ENCODE measurements at regions not wholly inside any gene's neighbourhood (a gene's known extent, or its start where the extent isn't known, plus 50 kb on each side); places are given as distances from the start of the nearest gene placed in this dataset.

DNA sequence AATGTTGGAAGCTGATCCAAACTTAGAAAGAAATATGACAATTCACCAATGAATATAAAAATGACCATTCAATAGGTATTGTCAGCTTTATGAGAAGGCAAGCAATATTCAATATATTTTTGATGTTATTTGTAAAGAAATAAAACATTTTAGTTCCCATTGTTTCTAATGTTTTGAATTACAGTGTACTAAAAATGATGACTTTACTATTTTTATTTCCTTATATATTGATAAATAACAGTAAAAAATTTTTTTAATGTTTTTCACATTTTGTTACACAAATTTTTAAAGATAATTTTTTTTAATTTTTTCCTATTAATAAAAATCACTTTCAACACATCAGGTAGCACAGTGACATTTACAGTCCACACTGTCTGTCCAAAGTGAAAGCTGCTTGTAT, 565.5 kb upstream of the FAM241A start:
- DNase-seq (ENCODE audit: low read depth, low spot score) (no peak), ATAC-seq (no peak)
- intact Hi-C loops (cut with micrococcal nuclease; ENCODE audit: unreplicated experiment) = no loop called here
- Histone ChIP-seq H3K4me1 (ENCODE audit: control insufficient read depth, insufficient read depth, low read length) (no peaks in the 10 kb centered on the region), H3K27ac (ENCODE audit: low read length) (no peak overlapping the region), H3K4me3 (ENCODE audit: low read depth in 2 of 2, low read length in 2 of 2) (no peak overlapping the region), H3K27me3 (ENCODE audit: control insufficient read depth, insufficient read depth, low read length) (no peaks in the 10 kb centered on the region), H3K9me3 (ENCODE audit: control insufficient read depth, insufficient read depth, low read depth, low read length) (no peaks in the 10 kb centered on the region), H3K36me3 (ENCODE audit: control insufficient read depth, insufficient read depth, low read length) (no peaks in the 10 kb centered on the region)
- POLR2A ChIA-PET = no interaction called here
- in situ Hi-C loops (cut with HindIII; ENCODE audit: low pct_unique_long_range_greater_than_20kb, low sequenced_read_pairs) = no loop called here
- TF ChIP-seq POLR2AphosphoS5 (IDR thresholded peaks at IDR 0.05; ENCODE audit: low read depth, low read length) (no peak), CTCF (IDR thresholded peaks at IDR 0.05) (no peak), TCF7L2 (IDR thresholded peaks at IDR 0.05; ENCODE audit: low read depth, low read length) (no peak), SIN3A (IDR thresholded peaks at IDR 0.05; ENCODE audit: borderline replicate concordance, insufficient read depth, low read depth, low read length) (no peak)
- TF ChIP-seq, protein P1, sequence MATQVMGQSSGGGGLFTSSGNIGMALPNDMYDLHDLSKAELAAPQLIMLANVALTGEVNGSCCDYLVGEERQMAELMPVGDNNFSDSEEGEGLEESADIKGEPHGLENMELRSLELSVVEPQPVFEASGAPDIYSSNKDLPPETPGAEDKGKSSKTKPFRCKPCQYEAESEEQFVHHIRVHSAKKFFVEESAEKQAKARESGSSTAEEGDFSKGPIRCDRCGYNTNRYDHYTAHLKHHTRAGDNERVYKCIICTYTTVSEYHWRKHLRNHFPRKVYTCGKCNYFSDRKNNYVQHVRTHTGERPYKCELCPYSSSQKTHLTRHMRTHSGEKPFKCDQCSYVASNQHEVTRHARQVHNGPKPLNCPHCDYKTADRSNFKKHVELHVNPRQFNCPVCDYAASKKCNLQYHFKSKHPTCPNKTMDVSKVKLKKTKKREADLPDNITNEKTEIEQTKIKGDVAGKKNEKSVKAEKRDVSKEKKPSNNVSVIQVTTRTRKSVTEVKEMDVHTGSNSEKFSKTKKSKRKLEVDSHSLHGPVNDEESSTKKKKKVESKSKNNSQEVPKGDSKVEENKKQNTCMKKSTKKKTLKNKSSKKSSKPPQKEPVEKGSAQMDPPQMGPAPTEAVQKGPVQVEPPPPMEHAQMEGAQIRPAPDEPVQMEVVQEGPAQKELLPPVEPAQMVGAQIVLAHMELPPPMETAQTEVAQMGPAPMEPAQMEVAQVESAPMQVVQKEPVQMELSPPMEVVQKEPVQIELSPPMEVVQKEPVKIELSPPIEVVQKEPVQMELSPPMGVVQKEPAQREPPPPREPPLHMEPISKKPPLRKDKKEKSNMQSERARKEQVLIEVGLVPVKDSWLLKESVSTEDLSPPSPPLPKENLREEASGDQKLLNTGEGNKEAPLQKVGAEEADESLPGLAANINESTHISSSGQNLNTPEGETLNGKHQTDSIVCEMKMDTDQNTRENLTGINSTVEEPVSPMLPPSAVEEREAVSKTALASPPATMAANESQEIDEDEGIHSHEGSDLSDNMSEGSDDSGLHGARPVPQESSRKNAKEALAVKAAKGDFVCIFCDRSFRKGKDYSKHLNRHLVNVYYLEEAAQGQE (IDR thresholded peaks at IDR 0.05; ENCODE audit: insufficient read depth in 1 of 2, low read depth in 2 of 2, low read length in 1 of 2) = no peak
- no TSS peak for BruUV-seq (replicated peaks)
- CTCF ChIA-PET = no interaction called here

DNA sequence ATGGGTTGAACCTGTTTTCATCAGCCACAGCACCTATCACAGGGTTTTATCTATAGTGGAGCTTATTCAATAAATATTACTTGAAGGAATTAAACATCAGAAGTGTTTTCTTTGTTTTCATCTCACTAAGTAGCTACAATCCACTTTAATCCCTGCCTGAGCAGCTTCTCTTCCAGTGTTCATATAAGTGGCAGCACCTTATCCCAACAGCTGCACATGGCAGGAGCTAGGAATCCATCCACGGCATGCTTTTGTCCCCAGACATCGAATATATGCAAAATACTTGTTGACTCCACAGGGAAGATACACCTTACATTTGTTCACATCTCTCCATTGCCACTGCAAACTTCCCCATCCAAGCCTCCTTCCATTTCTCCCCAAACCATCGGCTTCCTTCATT, 549.8 kb upstream of the FAM241A start:
- DNase-seq (ENCODE audit: low read depth, low spot score) (no peak), ATAC-seq (no peak)
- H3K9me3 ChIP-seq (ENCODE audit: control insufficient read depth, insufficient read depth, low read depth, low read length) = no peaks in the 10 kb centered on the region
- no peak for TF ChIP-seq SIN3A (IDR thresholded peaks at IDR 0.05; ENCODE audit: borderline replicate concordance, insufficient read depth, low read depth, low read length)
- no peak for TF ChIP-seq POLR2AphosphoS5 (IDR thresholded peaks at IDR 0.05; ENCODE audit: low read depth, low read length)
- TF ChIP-seq, protein P1 (IDR thresholded peaks at IDR 0.05; ENCODE audit: insufficient read depth in 1 of 2, low read depth in 2 of 2, low read length in 1 of 2) = no peak
- TF ChIP-seq CTCF (IDR thresholded peaks at IDR 0.05) = no peak
- TF ChIP-seq TCF7L2 (IDR thresholded peaks at IDR 0.05; ENCODE audit: low read depth, low read length) = no peak
- no peaks in the 10 kb centered on the region for H3K27me3 ChIP-seq (ENCODE audit: control insufficient read depth, insufficient read depth, low read length)
- H3K27ac ChIP-seq (ENCODE audit: low read length) = no peak overlapping the region
- no peaks in the 10 kb centered on the region for H3K4me1 ChIP-seq (ENCODE audit: control insufficient read depth, insufficient read depth, low read length)
- H3K4me3 ChIP-seq (ENCODE audit: low read depth in 2 of 2, low read length in 2 of 2) = no peak overlapping the region
- no TSS peak for BruUV-seq (replicated peaks)
- in situ Hi-C loops (cut with HindIII; ENCODE audit: low pct_unique_long_range_greater_than_20kb, low sequenced_read_pairs) = no loop called here
- intact Hi-C loops (cut with micrococcal nuclease; ENCODE audit: unreplicated experiment) = no loop called here
- ChIA-PET POLR2A (no interaction called here), CTCF (no interaction called here)
- H3K36me3 ChIP-seq (ENCODE audit: control insufficient read depth, insufficient read depth, low read length) = no peaks in the 10 kb centered on the region
